ENCODE measurements at regions not wholly inside any gene's neighbourhood (a gene's known extent, or its start where the extent isn't known, plus 50 kb on each side); places are given as distances from the start of the nearest gene placed in this dataset.
A peak's percentile ranks its signal among the peaks of the same experiment; 100 is the strongest.

DNA sequence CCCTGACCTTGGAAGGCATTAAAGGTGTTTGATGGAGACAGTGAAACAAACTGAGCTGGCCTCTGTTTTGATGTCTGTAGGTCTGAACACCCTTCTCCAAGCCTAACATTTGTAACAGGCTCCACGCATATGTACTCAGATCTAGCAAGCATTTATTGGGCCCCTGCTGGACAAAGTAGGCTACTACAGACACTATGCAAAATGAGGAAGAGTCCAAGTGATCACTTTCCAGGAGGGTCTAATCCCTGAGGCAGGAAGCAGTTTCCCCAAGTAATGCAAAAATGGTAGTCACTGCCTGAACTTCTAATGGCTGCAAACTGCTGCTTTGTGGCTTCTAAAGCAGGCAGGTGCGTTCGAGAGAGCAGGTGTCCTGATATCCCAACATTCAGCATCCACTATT is 405.8 kb downstream of the MED13L start:
- Histone ChIP-seq H3K27ac (ENCODE audit: insufficient read depth, low read length) (no peak overlapping the region), H3K4me2 (ENCODE audit: extremely low read depth, insufficient read depth, low read length) (no peak overlapping the region), H3K4me3 (replicated peaks in 1 of 4; ENCODE audit: control extremely low read depth in 1 of 4, insufficient read depth in 1 of 4, low read depth in 3 of 4, low read length in 4 of 4) (no peak overlapping the region), H3K9ac (ENCODE audit: insufficient read depth, low read length) (no peak overlapping the region), H3K36me3 (ENCODE audit: control insufficient read depth, insufficient read depth, low read length) (no peaks in the 10 kb centered on the region), H4K20me1 (ENCODE audit: control insufficient read depth, extremely low read depth, insufficient read depth, low read length) (no peaks in the 10 kb centered on the region), H3K79me2 (ENCODE audit: control insufficient read depth, insufficient read depth, low read length) (no peaks in the 10 kb centered on the region), H3K4me1 (ENCODE audit: control insufficient read depth, extremely low read depth, insufficient read depth, low read length) (no peaks in the 10 kb centered on the region), H3K9me3 (ENCODE audit: control insufficient read depth, insufficient read depth, low read depth, low read length) (no peaks in the 10 kb centered on the region), H3K27me3 (ENCODE audit: control insufficient read depth, insufficient read depth, low read length) (no peaks in the 10 kb centered on the region), H2AFZ (ENCODE audit: low read length) (no peak overlapping the region)
- TF ChIP-seq CTCF (conservative IDR thresholded peaks at IDR 0.05 in 1 of 2, IDR thresholded peaks at IDR 0.05 in 1 of 2; ENCODE audit: low read depth in 1 of 2, low read length in 2 of 2) (peak; percentile 54 to 72), EZH2 (IDR thresholded peaks at IDR 0.05; ENCODE audit: low read length, missing control alignments) (no peak)
- DNase-seq (ENCODE audit: low read depth in 2 of 2): peak; percentile 3 to 20

DNA sequence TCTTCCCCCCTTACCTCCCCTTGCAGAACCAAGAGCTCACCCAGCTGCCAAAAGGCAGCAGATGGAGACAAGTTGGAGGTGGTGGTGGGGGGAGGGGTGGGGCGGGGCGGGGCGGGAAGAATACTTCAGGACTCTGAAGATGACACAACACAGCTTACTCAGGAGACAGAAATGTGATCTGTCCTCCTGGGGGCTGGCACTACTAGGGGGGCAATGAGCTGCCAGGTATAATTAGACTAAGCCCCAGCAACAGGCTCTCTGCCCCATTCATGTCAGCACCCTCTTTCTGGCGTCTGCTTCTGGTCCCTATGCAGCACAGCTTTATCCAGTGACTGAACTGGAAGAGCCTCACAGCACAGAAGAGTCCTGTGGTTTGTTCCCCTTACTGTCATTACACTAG is 407.0 kb downstream of the MED13L start:
- Histone ChIP-seq H3K9ac (ENCODE audit: insufficient read depth, low read length) (no peak overlapping the region), H3K27ac (ENCODE audit: insufficient read depth, low read length) (no peak overlapping the region), H3K36me3 (ENCODE audit: control insufficient read depth, insufficient read depth, low read length) (no peaks in the 10 kb centered on the region), H3K27me3 (ENCODE audit: control insufficient read depth, insufficient read depth, low read length) (no peaks in the 10 kb centered on the region), H3K4me2 (ENCODE audit: extremely low read depth, insufficient read depth, low read length) (no peak overlapping the region), H3K4me3 (replicated peaks in 1 of 4; ENCODE audit: control extremely low read depth in 1 of 4, insufficient read depth in 1 of 4, low read depth in 3 of 4, low read length in 4 of 4) (no peak overlapping the region), H3K79me2 (ENCODE audit: control insufficient read depth, insufficient read depth, low read length) (no peaks in the 10 kb centered on the region), H3K4me1 (ENCODE audit: control insufficient read depth, extremely low read depth, insufficient read depth, low read length) (no peaks in the 10 kb centered on the region), H3K9me3 (ENCODE audit: control insufficient read depth, insufficient read depth, low read depth, low read length) (no peaks in the 10 kb centered on the region), H4K20me1 (ENCODE audit: control insufficient read depth, extremely low read depth, insufficient read depth, low read length) (no peaks in the 10 kb centered on the region), H2AFZ (ENCODE audit: low read length) (no peak overlapping the region)
- no peak for DNase-seq (ENCODE audit: low read depth in 2 of 2)
- TF ChIP-seq CTCF (conservative IDR thresholded peaks at IDR 0.05 in 1 of 2, IDR thresholded peaks at IDR 0.05 in 1 of 2; ENCODE audit: low read depth in 1 of 2, low read length in 2 of 2) (no peak), EZH2 (IDR thresholded peaks at IDR 0.05; ENCODE audit: low read length, missing control alignments) (no peak)

- Histone ChIP-seq H2AFZ (ENCODE audit: low read length) (no peak overlapping the region), H3K27me3 (ENCODE audit: control insufficient read depth, insufficient read depth, low read length) (no peaks in the 10 kb centered on the region), H3K36me3 (ENCODE audit: control insufficient read depth, insufficient read depth, low read length) (no peaks in the 10 kb centered on the region), H3K79me2 (ENCODE audit: control insufficient read depth, insufficient read depth, low read length) (no peaks in the 10 kb centered on the region), H3K4me3 (replicated peaks in 1 of 4; ENCODE audit: control extremely low read depth in 1 of 4, insufficient read depth in 1 of 4, low read depth in 3 of 4, low read length in 4 of 4) (no peak overlapping the region), H4K20me1 (ENCODE audit: control insufficient read depth, extremely low read depth, insufficient read depth, low read length) (no peaks in the 10 kb centered on the region), H3K9me3 (ENCODE audit: control insufficient read depth, insufficient read depth, low read depth, low read length) (no peaks in the 10 kb centered on the region), H3K27ac (ENCODE audit: insufficient read depth, low read length) (no peak overlapping the region), H3K4me2 (ENCODE audit: extremely low read depth, insufficient read depth, low read length) (no peak overlapping the region), H3K9ac (ENCODE audit: insufficient read depth, low read length) (no peak overlapping the region), H3K4me1 (ENCODE audit: control insufficient read depth, extremely low read depth, insufficient read depth, low read length) (no peaks in the 10 kb centered on the region)
- TF ChIP-seq CTCF (conservative IDR thresholded peaks at IDR 0.05 in 1 of 2, IDR thresholded peaks at IDR 0.05 in 1 of 2; ENCODE audit: low read depth in 1 of 2, low read length in 2 of 2): no peak
- TF ChIP-seq EZH2 (IDR thresholded peaks at IDR 0.05; ENCODE audit: low read length, missing control alignments): no peak
- no peak for DNase-seq (ENCODE audit: low read depth in 2 of 2)
These were observed 407.5 kb downstream of the MED13L start for GRCh38 chr12:115870021-115870420.

Data from fibroblast of lung (primary cell).